ENCODE measurements at regions not wholly inside any gene's neighbourhood (a gene's known extent, or its start where the extent isn't known, plus 50 kb on each side); places are given as distances from the start of the nearest gene placed in this dataset.

- Histone ChIP-seq H3K9me3 (no peaks in the 10 kb centered on the region), H3K27me3 (no peaks in the 10 kb centered on the region), H3K36me3 (no peaks in the 10 kb centered on the region), H3K4me3 (no peak overlapping the region), H3K27ac (no peak overlapping the region), H3K4me1 (no peaks in the 10 kb centered on the region)
- DNase-seq (ENCODE audit: low spot score): no peak
- TF ChIP-seq, protein P1, sequence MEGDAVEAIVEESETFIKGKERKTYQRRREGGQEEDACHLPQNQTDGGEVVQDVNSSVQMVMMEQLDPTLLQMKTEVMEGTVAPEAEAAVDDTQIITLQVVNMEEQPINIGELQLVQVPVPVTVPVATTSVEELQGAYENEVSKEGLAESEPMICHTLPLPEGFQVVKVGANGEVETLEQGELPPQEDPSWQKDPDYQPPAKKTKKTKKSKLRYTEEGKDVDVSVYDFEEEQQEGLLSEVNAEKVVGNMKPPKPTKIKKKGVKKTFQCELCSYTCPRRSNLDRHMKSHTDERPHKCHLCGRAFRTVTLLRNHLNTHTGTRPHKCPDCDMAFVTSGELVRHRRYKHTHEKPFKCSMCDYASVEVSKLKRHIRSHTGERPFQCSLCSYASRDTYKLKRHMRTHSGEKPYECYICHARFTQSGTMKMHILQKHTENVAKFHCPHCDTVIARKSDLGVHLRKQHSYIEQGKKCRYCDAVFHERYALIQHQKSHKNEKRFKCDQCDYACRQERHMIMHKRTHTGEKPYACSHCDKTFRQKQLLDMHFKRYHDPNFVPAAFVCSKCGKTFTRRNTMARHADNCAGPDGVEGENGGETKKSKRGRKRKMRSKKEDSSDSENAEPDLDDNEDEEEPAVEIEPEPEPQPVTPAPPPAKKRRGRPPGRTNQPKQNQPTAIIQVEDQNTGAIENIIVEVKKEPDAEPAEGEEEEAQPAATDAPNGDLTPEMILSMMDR (IDR thresholded peaks at IDR 0.05): no peak
Observed at GRCh38 chr2:16104949-16105668, 164.8 kb downstream of the MYCN start.

- H3K27me3 ChIP-seq: no peaks in the 10 kb centered on the region
- H3K4me3 ChIP-seq: no peak overlapping the region
- no peaks in the 10 kb centered on the region for H3K9me3 ChIP-seq
- no peaks in the 10 kb centered on the region for H3K36me3 ChIP-seq
- no peak for DNase-seq (ENCODE audit: low spot score)
- TF ChIP-seq, protein P1 (IDR thresholded peaks at IDR 0.05): no peak
- no peak overlapping the region for H3K27ac ChIP-seq
- no peaks in the 10 kb centered on the region for H3K4me1 ChIP-seq
Observed at GRCh38 chr2:16104315-16104948, 164.1 kb downstream of the MYCN start.

DNA sequence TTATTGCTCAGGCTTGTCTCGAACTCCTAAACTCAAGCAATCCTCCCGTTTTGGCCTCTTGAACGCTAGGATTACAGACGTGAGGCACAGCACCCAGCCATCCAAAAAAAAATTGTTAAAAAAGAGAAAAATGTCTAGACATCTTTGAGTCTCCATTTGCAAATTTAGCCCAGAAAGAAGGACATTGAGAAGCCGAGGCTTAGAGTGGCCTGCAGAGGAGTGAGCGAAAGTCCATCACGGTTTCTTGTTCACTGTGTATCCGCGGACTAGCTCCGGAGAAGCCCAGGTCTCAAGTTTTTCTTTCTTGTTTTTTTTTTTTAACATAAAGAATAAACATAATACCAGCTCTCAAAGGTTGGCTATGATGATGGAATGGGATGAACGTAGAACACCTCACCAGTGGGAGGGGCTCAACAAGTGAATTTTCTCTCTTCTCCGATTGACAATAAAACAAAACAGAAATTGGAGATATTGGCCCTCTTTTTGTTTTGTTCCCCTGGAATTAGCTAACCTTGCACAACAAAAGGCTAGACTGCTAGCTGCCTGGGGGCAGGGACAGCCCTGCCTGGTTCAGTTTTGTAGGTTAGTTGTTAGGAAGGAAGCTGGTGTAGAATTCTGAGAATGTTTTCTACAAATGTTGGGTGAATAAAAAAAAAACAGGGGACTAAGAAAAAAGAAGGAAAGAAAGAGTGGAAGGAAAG lies 163.4 kb downstream of the MYCN start:
- Histone ChIP-seq H3K36me3 (no peaks in the 10 kb centered on the region), H3K27ac (no peak overlapping the region), H3K4me1 (no peaks in the 10 kb centered on the region), H3K4me3 (no peak overlapping the region), H3K27me3 (no peaks in the 10 kb centered on the region), H3K9me3 (no peaks in the 10 kb centered on the region)
- TF ChIP-seq, protein P1 (IDR thresholded peaks at IDR 0.05): no peak
- no peak for DNase-seq (ENCODE audit: low spot score)

GRCh38 chr2:16102976-16103380 lies 162.6 kb downstream of the MYCN start:
- Histone ChIP-seq H3K4me1 (no peaks in the 10 kb centered on the region), H3K27ac (no peak overlapping the region), H3K9me3 (no peaks in the 10 kb centered on the region), H3K36me3 (no peaks in the 10 kb centered on the region), H3K27me3 (no peaks in the 10 kb centered on the region), H3K4me3 (no peak overlapping the region)
- TF ChIP-seq, protein P1 (IDR thresholded peaks at IDR 0.05): no peak
- DNase-seq (ENCODE audit: low spot score): no peak

DNA sequence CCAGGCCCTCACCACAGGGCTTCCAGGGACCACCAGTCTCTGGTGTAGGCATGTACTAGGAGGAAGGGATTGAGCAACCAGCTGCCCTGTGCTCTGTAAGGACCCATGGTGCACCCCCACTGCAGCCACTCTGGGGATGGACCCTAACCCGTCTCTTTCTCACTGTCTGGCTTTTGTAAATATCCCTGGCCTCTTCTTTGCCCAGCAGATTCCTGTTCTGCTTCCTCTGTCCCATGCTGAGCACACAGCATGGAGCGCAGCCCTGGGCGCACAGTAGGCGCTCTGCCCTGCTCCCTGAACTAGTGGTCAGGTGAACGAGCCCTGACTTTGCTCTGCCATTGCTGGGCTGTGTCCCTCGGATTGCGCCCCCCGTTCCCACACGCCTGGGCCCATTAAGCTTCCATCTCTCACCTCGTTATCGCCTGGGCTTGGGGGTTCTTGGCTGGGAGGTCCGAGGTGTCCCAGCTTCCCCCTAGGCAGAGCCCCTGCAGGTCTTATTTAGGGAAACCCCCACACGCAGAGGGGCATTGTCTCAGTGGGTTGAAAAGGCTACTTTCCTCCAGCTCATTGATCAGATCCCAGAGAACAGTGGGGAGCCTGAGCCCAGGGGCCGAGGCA lies 162.1 kb downstream of the MYCN start:
- Histone ChIP-seq H3K27me3 (no peaks in the 10 kb centered on the region), H3K27ac (no peak overlapping the region), H3K4me1 (no peaks in the 10 kb centered on the region), H3K4me3 (no peak overlapping the region), H3K9me3 (no peaks in the 10 kb centered on the region), H3K36me3 (no peaks in the 10 kb centered on the region)
- DNase-seq (ENCODE audit: low spot score): no peak
- TF ChIP-seq, protein P1 (IDR thresholded peaks at IDR 0.05): no peak
